HAP-1 (cell line): ENCODE measurements at regions not wholly inside any gene's neighbourhood (a gene's known extent, or its start where the extent isn't known, plus 50 kb on each side); places are given as distances from the start of the nearest gene placed in this dataset.

Experiments used
- DNase-seq, 2 experiments: peaks; one replicate each; pipeline ENCODE4 v3.0.0-alpha.2; 2016 to 2020; ENCODE audit warnings: low spot score in 2 of 2
- H3K27me3 ChIP-seq: fragments of 250-450 bp; sonication (Bioruptor Pico); 2 replicates; pipeline ENCODE4 v1.5.1; 2020; ENCODE audit warnings: low read depth, mild to moderate bottlenecking, moderate library complexity
- H3K36me3 ChIP-seq: fragments of 250-450 bp; sonication (Bioruptor Pico); replicated peaks from 2 replicates; pipeline ENCODE4 v1.5.1; 2020; ENCODE audit warnings: mild to moderate bottlenecking
- H3K4me1 ChIP-seq: fragments of 250-450 bp; sonication (Bioruptor Pico); 2 replicates; pipeline ENCODE4 v1.5.1; 2020; ENCODE audit warnings: mild to moderate bottlenecking
- H3K4me3 ChIP-seq: fragments of 250-450 bp; sonication (Bioruptor Pico); 2 replicates; pipeline ENCODE4 v1.5.1; 2020; ENCODE audit warnings: mild to moderate bottlenecking, moderate library complexity
- H3K9me3 ChIP-seq: fragments of 250-450 bp; sonication (Bioruptor Pico); 2 replicates; pipeline ENCODE4 v1.5.1; 2020; ENCODE audit warnings: mild to moderate bottlenecking, moderate library complexity
- in situ Hi-C: fragments of 300-500 bp; cut with MboI; formaldehyde crosslinking; loops from 3 replicates; pipeline ENCODE4 v1.14.3; 2020; ENCODE audit warnings: low sequenced_read_pairs, inconsistent platforms, mixed read lengths

- Histone ChIP-seq H3K36me3 (no peaks in the 10 kb centered on the region), H3K4me1 (no peaks in the 10 kb centered on the region), H3K27me3 (no peaks in the 10 kb centered on the region), H3K9me3 (no peaks in the 10 kb centered on the region), H3K4me3 (no peak overlapping the region)
- in situ Hi-C loops, result no loop called here
- DNase-seq, result no peak
Observed at GRCh38 chr6:164018133-164018532, 603.6 kb downstream of the QKI start.

DNA sequence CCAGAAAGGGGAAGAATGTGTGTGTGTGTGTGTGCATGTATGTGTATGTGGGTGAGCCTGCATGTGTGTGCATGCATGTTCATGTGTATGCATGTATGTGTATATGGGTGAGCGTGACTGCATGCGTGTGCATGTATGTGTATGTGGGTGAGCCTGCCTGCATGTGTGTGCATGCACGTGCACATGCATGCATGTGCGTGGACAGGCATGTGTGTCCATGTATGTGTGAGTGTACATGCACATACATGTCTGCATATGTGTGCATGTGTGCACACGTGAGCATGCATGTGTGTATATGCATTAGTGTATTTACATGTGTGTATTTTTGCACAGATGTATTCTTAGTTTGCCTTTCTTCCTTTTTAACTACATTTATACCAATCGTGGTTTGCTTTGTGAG is 601.5 kb downstream of the QKI start:
- in situ Hi-C loops, result no loop called here
- H3K4me1 ChIP-seq, result no peaks in the 10 kb centered on the region

DNA sequence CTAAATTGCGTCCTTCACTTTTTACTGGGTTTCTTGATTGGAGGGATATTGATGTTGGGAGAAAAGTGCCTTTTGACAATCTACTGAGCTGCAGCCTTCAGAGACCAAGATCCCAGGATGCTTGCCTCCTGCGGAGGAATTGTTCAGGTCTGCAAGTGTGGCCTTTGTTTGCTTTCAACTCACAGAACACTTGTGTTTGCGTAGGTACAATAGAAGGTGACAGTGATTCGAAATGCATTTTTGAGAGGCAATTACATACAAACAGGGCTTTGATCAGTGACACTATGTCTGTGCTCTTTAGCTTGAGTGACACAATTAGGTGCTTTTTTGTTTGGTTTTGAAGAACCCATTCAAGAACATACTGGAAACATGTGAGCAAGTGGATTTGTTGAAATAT is 600.6 kb downstream of the QKI start:
- no peak for DNase-seq
- in situ Hi-C loops, result no loop called here
- Histone ChIP-seq H3K4me3 (no peak overlapping the region), H3K36me3 (no peaks in the 10 kb centered on the region), H3K4me1 (no peaks in the 10 kb centered on the region), H3K27me3 (no peaks in the 10 kb centered on the region), H3K9me3 (no peaks in the 10 kb centered on the region)

More for the DNA sequence above, 601.5 kb downstream of the QKI start:
- H3K9me3 ChIP-seq, result no peaks in the 10 kb centered on the region
- no peaks in the 10 kb centered on the region for H3K27me3 ChIP-seq
- no peak for DNase-seq
- no peaks in the 10 kb centered on the region for H3K36me3 ChIP-seq
- H3K4me3 ChIP-seq, result no peak overlapping the region

DNA sequence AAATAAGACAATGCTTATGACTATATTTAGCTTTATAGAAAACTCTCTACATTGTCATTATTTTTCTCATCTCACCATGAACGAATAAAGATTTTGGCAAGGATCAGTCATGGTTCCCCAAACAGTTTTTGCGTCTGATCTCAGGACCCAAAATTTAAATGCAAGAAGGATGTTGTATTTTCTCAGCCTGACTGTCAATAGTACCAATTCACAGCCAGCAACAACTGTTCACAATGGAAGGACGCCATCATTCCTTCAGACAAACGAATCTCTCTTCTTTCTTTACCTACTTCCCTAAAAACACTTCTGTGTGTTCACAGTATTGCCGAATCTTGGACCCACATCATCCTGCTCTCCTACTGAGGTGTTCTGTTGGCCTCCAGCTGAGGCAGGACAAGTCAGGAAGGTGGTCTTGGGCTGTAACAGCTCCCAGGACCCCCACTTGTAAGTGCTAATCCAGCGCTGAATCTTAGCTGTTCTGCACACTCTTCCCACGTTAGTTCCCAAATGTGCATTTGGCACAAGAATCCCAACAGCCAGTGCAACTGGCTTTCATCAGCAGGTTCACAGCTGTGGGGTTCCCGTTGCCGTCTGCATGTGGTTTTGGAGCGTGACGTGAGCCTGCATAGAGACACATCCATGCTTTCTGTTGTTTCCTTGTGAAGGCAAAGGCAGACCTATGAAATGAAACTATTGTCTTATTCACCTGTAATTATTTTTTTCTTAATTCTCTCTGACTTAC is 600.0 kb downstream of the QKI start:
- Histone ChIP-seq H3K9me3 (no peaks in the 10 kb centered on the region), H3K36me3 (no peaks in the 10 kb centered on the region), H3K4me3 (no peak overlapping the region), H3K4me1 (no peaks in the 10 kb centered on the region), H3K27me3 (no peaks in the 10 kb centered on the region)
- no peak for DNase-seq
- in situ Hi-C loops, result no loop called here

DNA sequence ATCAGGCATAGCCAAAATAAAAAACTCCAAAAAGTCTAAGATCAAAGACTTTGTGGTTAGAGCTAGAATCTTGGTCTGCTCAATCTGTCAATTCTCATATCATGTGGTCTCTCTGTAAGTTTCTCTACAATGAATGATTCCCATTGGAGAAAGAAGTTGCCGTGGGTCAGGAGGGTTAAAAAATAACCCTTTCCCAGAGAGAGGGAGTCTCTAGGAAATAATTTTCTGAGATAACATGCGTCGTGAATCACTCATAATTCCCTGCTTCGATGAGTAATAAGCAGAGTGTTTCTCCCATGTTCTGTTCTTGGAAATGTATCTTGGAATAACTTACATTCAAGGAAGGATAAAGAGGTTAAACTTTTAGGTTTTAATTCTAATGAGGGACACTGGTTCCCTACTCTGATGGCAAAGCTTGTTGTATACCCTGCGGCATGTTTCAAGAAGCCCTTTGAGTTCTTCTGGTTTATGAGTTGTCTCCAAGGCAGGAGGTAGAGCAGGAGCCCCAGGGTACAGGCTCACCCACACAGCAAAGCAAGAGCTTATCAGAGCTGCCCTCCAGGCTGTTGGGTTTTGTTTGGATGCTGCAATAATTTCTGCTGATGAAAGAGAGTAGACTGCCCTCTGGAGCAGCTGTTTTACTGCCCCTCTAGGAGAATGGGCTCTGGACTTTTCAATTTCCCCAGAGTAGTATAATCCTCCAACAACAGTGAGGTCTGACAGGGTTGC is 599.1 kb downstream of the QKI start:
- H3K4me3 ChIP-seq, result no peak overlapping the region
- no peaks in the 10 kb centered on the region for H3K36me3 ChIP-seq
- no peak for DNase-seq
- H3K4me1 ChIP-seq, result no peaks in the 10 kb centered on the region
- no peaks in the 10 kb centered on the region for H3K27me3 ChIP-seq
- no peaks in the 10 kb centered on the region for H3K9me3 ChIP-seq
- in situ Hi-C loops, result no loop called here

DNA sequence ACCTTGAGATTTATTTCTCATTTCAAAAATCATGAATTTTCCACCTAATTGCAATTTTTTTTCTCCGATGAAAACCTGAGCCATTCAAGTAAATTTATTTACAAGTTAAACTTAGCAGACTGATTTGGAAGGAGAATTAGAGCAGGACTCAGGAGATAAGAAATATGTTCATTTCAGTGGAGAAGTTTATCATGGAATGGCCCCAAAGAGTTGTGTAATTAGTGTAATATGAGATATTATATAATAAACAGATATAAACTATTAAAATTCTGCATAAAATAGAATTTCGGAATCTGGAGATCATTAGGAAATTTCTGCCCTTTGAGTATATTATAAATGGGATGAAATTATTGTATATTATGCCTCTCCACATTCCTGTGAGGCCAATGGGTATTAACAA is 596.8 kb downstream of the QKI start:
- in situ Hi-C loops, result no loop called here

GRCh38 chr6:164010441-164011103 is 596.1 kb downstream of the QKI start:
- no peaks in the 10 kb centered on the region for H3K4me1 ChIP-seq
- no peaks in the 10 kb centered on the region for H3K27me3 ChIP-seq
- in situ Hi-C loops, result no loop called here
- no peak for DNase-seq
- no peaks in the 10 kb centered on the region for H3K9me3 ChIP-seq
- no peak overlapping the region for H3K4me3 ChIP-seq
- no peaks in the 10 kb centered on the region for H3K36me3 ChIP-seq

More for the DNA sequence above, 596.8 kb downstream of the QKI start:
- no peaks in the 10 kb centered on the region for H3K27me3 ChIP-seq
- no peaks in the 10 kb centered on the region for H3K4me1 ChIP-seq
- no peaks in the 10 kb centered on the region for H3K36me3 ChIP-seq
- DNase-seq, result no peak
- no peaks in the 10 kb centered on the region for H3K9me3 ChIP-seq
- no peak overlapping the region for H3K4me3 ChIP-seq

DNA sequence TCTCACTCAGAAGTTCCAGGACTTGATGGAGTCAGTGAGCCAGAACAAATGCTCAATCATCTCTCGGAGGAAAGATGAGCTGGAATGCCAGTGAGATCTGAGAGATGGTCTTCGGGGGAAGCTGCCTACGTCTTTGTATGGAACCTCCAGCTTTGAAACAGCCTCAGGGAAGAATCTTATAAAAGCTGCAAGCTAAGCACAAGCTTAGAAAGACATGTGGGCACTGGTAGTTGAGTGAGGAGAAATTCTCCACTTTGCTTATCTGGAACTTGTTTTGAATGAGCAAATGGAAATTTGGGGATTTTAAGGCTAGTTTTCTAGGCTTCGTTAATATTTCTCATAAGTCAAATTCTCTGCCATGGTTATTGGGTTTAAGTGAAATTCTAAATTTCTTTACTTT is 594.4 kb downstream of the QKI start:
- no peaks in the 10 kb centered on the region for H3K4me1 ChIP-seq
- H3K36me3 ChIP-seq, result no peaks in the 10 kb centered on the region
- no peak overlapping the region for H3K4me3 ChIP-seq
- no peaks in the 10 kb centered on the region for H3K27me3 ChIP-seq
- no peak for DNase-seq
- in situ Hi-C loops, result no loop called here
- H3K9me3 ChIP-seq, result no peaks in the 10 kb centered on the region

DNA sequence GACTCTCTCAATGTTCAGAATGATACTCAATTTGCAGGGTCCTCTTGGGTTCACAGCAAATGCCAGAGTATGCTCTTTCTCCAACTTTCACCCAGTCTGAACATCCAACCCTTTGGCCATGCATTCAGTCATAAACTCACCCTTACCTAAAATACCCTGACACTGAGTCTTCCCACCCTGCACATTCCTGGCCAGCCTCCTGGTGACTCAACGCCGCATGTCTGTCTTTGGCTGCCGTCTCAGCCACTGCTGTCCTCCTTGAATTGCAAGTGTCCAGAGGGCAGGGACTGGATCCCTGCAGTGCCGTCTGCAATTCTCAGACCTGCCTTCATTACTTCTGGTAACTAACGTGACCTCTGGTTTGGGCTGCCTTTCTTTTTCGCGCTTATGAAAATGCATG is 593.4 kb downstream of the QKI start:
- no peaks in the 10 kb centered on the region for H3K4me1 ChIP-seq
- no peaks in the 10 kb centered on the region for H3K36me3 ChIP-seq
- no peak for DNase-seq
- H3K27me3 ChIP-seq, result no peaks in the 10 kb centered on the region
- in situ Hi-C loops, result no loop called here
- H3K9me3 ChIP-seq, result no peaks in the 10 kb centered on the region
- no peak overlapping the region for H3K4me3 ChIP-seq

GRCh38 chr6:164006459-164006858 is 591.9 kb downstream of the QKI start:
- no peaks in the 10 kb centered on the region for H3K36me3 ChIP-seq
- H3K9me3 ChIP-seq, result no peaks in the 10 kb centered on the region
- H3K27me3 ChIP-seq, result no peaks in the 10 kb centered on the region
- no peaks in the 10 kb centered on the region for H3K4me1 ChIP-seq
- no peak for DNase-seq
- H3K4me3 ChIP-seq, result no peak overlapping the region
- in situ Hi-C loops, result no loop called here

GRCh38 chr6:164005004-164005711 is 590.6 kb downstream of the QKI start:
- DNase-seq, result no peak
- no peaks in the 10 kb centered on the region for H3K36me3 ChIP-seq

GRCh38 chr6:164000276-164000675 is 585.8 kb downstream of the QKI start:
- H3K36me3 ChIP-seq, result no peaks in the 10 kb centered on the region
- H3K4me3 ChIP-seq, result no peak overlapping the region
- no peaks in the 10 kb centered on the region for H3K27me3 ChIP-seq
- in situ Hi-C loops, result no loop called here
- no peaks in the 10 kb centered on the region for H3K4me1 ChIP-seq
- DNase-seq, result no peak
- no peaks in the 10 kb centered on the region for H3K9me3 ChIP-seq

More at GRCh38 chr6:164005004-164005711, 590.6 kb downstream of the QKI start:
- Histone ChIP-seq H3K4me1 (no peaks in the 10 kb centered on the region), H3K27me3 (no peaks in the 10 kb centered on the region), H3K4me3 (no peak overlapping the region), H3K9me3 (no peaks in the 10 kb centered on the region)
- in situ Hi-C loops, result no loop called here

DNA sequence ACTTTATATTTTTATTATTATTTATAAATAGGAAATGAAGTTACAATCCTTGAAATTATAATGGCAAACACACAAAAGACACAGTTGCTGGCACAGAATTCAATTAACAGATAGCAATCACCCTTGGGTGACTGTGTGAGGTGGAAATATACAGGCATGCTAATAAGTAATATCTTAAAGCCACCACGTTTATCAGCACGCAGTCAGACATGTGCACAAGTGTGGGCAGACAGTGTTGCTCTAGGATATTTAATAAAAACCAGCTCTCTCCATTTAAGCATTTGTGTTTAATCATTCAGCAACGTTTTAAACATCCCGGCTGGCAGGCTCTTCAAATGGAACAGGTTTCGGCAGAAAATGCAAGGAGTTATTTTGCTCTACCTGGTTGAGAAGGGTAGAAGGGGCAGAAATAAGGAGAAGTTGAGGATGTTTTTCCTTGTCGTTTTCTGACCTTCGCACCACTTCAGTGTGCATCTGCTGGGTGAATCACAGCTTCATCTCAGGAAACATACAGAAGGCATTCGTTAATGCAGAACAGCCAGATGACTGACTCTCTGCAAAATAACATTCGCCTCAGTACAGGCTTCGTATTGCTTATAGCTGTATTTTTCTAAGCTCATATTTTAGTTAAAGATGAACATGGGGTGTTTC is 585.1 kb downstream of the QKI start:
- in situ Hi-C loops, result no loop called here
- Histone ChIP-seq H3K4me1 (no peaks in the 10 kb centered on the region), H3K4me3 (no peak overlapping the region), H3K9me3 (no peaks in the 10 kb centered on the region), H3K36me3 (no peaks in the 10 kb centered on the region), H3K27me3 (no peaks in the 10 kb centered on the region)
- no peak for DNase-seq
